ENCODE measurements at regions not wholly inside any gene's neighbourhood (a gene's known extent, or its start where the extent isn't known, plus 50 kb on each side); places are given as distances from the start of the nearest gene placed in this dataset.
"Not testable (repeated sequence)": the region's sequence is repeated elsewhere in the genome, so short reads cannot be mapped to it uniquely, and the experiment has no call there.

- TF ChIP-seq MTF2 (CRISPR knock-in tag; IDR thresholded peaks at IDR 0.05; ENCODE audit: borderline replicate concordance) (no peak), NFYC (CRISPR knock-in tag; IDR thresholded peaks at IDR 0.05) (no peak), PPARG (CRISPR knock-in tag; conservative IDR thresholded peaks at IDR 0.05) (no peak), ZNF557 (CRISPR knock-in tag; IDR thresholded peaks at IDR 0.05) (no peak), ZNF746 (CRISPR knock-in tag; IDR thresholded peaks at IDR 0.05) (no peak), ZNF709 (CRISPR knock-in tag; IDR thresholded peaks at IDR 0.05) (no peak), ATF1 (CRISPR knock-in tag; IDR thresholded peaks at IDR 0.05) (no peak), DMAP1 (CRISPR knock-in tag; IDR thresholded peaks at IDR 0.05) (no peak), ELK4 (CRISPR knock-in tag; IDR thresholded peaks at IDR 0.05; ENCODE audit: borderline replicate concordance) (no peak), ZFP91 (CRISPR knock-in tag; IDR thresholded peaks at IDR 0.05; ENCODE audit: borderline replicate concordance) (no peak)
Observed at GRCh38 chr12:105897311-105897725, 241.4 kb downstream of the NUAK1 start (continued).

GRCh38 chr12:105898271-105898670 lies 240.5 kb downstream of the NUAK1 start:
- DNase-seq (ENCODE audit: low spot score): not testable (repeated sequence)

More at GRCh38 chr12:105898271-105898670, 240.5 kb downstream of the NUAK1 start:
- H3K36me3 ChIP-seq (replicated peaks in 1 of 2; ENCODE audit: control insufficient read depth in 1 of 2, insufficient read depth in 2 of 2, low read length in 2 of 2); ATAC-seq; intact Hi-C loops (cut with micrococcal nuclease; ENCODE audit: unreplicated experiment); H2AFZ ChIP-seq (ENCODE audit: low read length); POLR2A ChIA-PET; CTCF ChIA-PET (ENCODE audit: low intra/inter-chr PET ratio, low total read pairs); in situ Hi-C loops (cut with HindIII; ENCODE audit: extremely low pct_ligation_motif_present, low pct_unique_long_range_greater_than_20kb); H3K9me3 ChIP-seq (ENCODE audit: low read length); H3K4me1 ChIP-seq (ENCODE audit: insufficient read depth, low read length); H3K9ac ChIP-seq (ENCODE audit: insufficient read depth, low read depth, low read length); H3K79me2 ChIP-seq (ENCODE audit: insufficient read depth, low read length); H3K4me3 ChIP-seq (replicated peaks in 1 of 3; ENCODE audit: insufficient read depth in 1 of 3, low read depth in 2 of 3, low read length in 3 of 3); H3K27ac ChIP-seq (ENCODE audit: extremely low read length, insufficient read depth, low read length); H3K4me2 ChIP-seq (ENCODE audit: low read depth, low read length); FAIRE-seq; H3K27me3 ChIP-seq (ENCODE audit: control insufficient read depth in 1 of 2, insufficient read depth in 2 of 2, low read length in 2 of 2); BruUV-seq (replicated peaks); H4K20me1 ChIP-seq (ENCODE audit: insufficient read depth, low read length): not testable (repeated sequence)
- WGBS (ENCODE audit: low lambda C conversion rate): 18% methylated on average over 6 of the region's 6 CpGs
